ENCODE measurements at regions not wholly inside any gene's neighbourhood (a gene's known extent, or its start where the extent isn't known, plus 50 kb on each side); places are given as distances from the start of the nearest gene placed in this dataset.

GRCh38 chr3:22236490-22237270 is 485.7 kb upstream of the ZNF385D start:
- DNase-seq (ENCODE audit: low spot score in 2 of 2): no peak
- Mint-ChIP-seq H3K36me3 (no peaks in the 10 kb centered on the region), H3K4me1 (no peaks in the 10 kb centered on the region), H3K27ac (no peak overlapping the region), H3K4me3 (no peak overlapping the region), H3K9me3 (peaks cover 23% of the 10 kb centered on the region)
- ATAC-seq: no peak

GRCh38 chr3:22239011-22239410 is 488.0 kb upstream of the ZNF385D start:
- Mint-ChIP-seq H3K9me3 (peaks cover 11% of the 10 kb centered on the region), H3K27ac (no peak overlapping the region)
- ATAC-seq: no peak

GRCh38 chr3:22241110-22241509 is 490.1 kb upstream of the ZNF385D start:
- H3K36me3 Mint-ChIP-seq: no peaks in the 10 kb centered on the region
- H3K4me1 Mint-ChIP-seq: no peaks in the 10 kb centered on the region
- no peak for ATAC-seq
- no peak overlapping the region for H3K27ac Mint-ChIP-seq
- H3K4me3 Mint-ChIP-seq: no peak overlapping the region
- peaks cover 7% of the 10 kb centered on the region for H3K9me3 Mint-ChIP-seq
- DNase-seq (ENCODE audit: low spot score in 2 of 2): no peak

More at GRCh38 chr3:22239011-22239410, 488.0 kb upstream of the ZNF385D start:
- Mint-ChIP-seq H3K36me3 (no peaks in the 10 kb centered on the region), H3K4me3 (no peak overlapping the region), H3K4me1 (no peaks in the 10 kb centered on the region)
- no peak for DNase-seq (ENCODE audit: low spot score in 2 of 2)

GRCh38 chr3:22244761-22245521 is 493.9 kb upstream of the ZNF385D start:
- DNase-seq (ENCODE audit: low spot score in 2 of 2) (no peak), ATAC-seq (no peak)
- Mint-ChIP-seq H3K36me3 (no peaks in the 10 kb centered on the region), H3K4me1 (no peaks in the 10 kb centered on the region), H3K9me3 (peaks cover 15% of the 10 kb centered on the region), H3K4me3 (no peak overlapping the region), H3K27ac (no peak overlapping the region)

- no peak overlapping the region for H3K27ac Mint-ChIP-seq
- no peak for DNase-seq (ENCODE audit: low spot score in 2 of 2)
- ATAC-seq: no peak
- no peak overlapping the region for H3K4me3 Mint-ChIP-seq
- H3K36me3 Mint-ChIP-seq: no peaks in the 10 kb centered on the region
- no peaks in the 10 kb centered on the region for H3K4me1 Mint-ChIP-seq
- peaks cover 8% of the 10 kb centered on the region for H3K9me3 Mint-ChIP-seq
These were observed 495.0 kb upstream of the ZNF385D start for GRCh38 chr3:22245811-22246583.

- DNase-seq (ENCODE audit: low spot score in 2 of 2): no peak
- no peak for ATAC-seq
- Mint-ChIP-seq H3K27ac (no peak overlapping the region), H3K4me3 (no peak overlapping the region), H3K9me3 (peaks cover 20% of the 10 kb centered on the region), H3K36me3 (no peaks in the 10 kb centered on the region), H3K4me1 (no peaks in the 10 kb centered on the region)
These were observed 498.6 kb upstream of the ZNF385D start for GRCh38 chr3:22249658-22250057.

- Mint-ChIP-seq H3K4me3 (no peak overlapping the region), H3K4me1 (no peaks in the 10 kb centered on the region), H3K36me3 (no peaks in the 10 kb centered on the region), H3K9me3 (peaks cover 12% of the 10 kb centered on the region), H3K27ac (no peak overlapping the region)
- ATAC-seq (no peak), DNase-seq (ENCODE audit: low spot score in 2 of 2) (no peak)
These were observed 506.2 kb upstream of the ZNF385D start for GRCh38 chr3:22257252-22257651.

GRCh38 chr3:22262386-22262785 is 511.4 kb upstream of the ZNF385D start:
- Mint-ChIP-seq H3K27ac (no peak overlapping the region), H3K4me3 (no peak overlapping the region), H3K4me1 (no peaks in the 10 kb centered on the region), H3K36me3 (no peaks in the 10 kb centered on the region), H3K9me3 (peaks cover 20% of the 10 kb centered on the region)
- no peak for ATAC-seq
- no peak for DNase-seq (ENCODE audit: low spot score in 2 of 2)

GRCh38 chr3:22263042-22263441 is 512.0 kb upstream of the ZNF385D start:
- DNase-seq (ENCODE audit: low spot score in 2 of 2) (no peak), ATAC-seq (no peak)
- H3K4me1 Mint-ChIP-seq: no peaks in the 10 kb centered on the region
- H3K36me3 Mint-ChIP-seq: no peaks in the 10 kb centered on the region
- no peak overlapping the region for H3K4me3 Mint-ChIP-seq
- no peak overlapping the region for H3K27ac Mint-ChIP-seq
- peaks cover 19% of the 10 kb centered on the region for H3K9me3 Mint-ChIP-seq

- Mint-ChIP-seq H3K4me1 (no peaks in the 10 kb centered on the region), H3K27ac (no peak overlapping the region), H3K36me3 (no peaks in the 10 kb centered on the region), H3K9me3 (peaks cover 19% of the 10 kb centered on the region), H3K4me3 (no peak overlapping the region)
- ATAC-seq (no peak), DNase-seq (ENCODE audit: low spot score in 2 of 2) (no peak)
These were observed 514.4 kb upstream of the ZNF385D start for GRCh38 chr3:22265403-22265802.

GRCh38 chr3:22269831-22270230 is 518.8 kb upstream of the ZNF385D start:
- H3K4me1 Mint-ChIP-seq: no peaks in the 10 kb centered on the region
- ATAC-seq (no peak), DNase-seq (ENCODE audit: low spot score in 2 of 2) (no peak)
- H3K27ac Mint-ChIP-seq: no peak overlapping the region
- no peaks in the 10 kb centered on the region for H3K36me3 Mint-ChIP-seq
- H3K9me3 Mint-ChIP-seq: peaks cover 18% of the 10 kb centered on the region
- H3K4me3 Mint-ChIP-seq: no peak overlapping the region

GRCh38 chr3:22276351-22276750 is 525.3 kb upstream of the ZNF385D start:
- H3K27ac Mint-ChIP-seq: no peak overlapping the region
- H3K4me1 Mint-ChIP-seq: no peaks in the 10 kb centered on the region
- ATAC-seq (no peak), DNase-seq (ENCODE audit: low spot score in 2 of 2) (no peak)
- H3K4me3 Mint-ChIP-seq: no peak overlapping the region
- peaks cover 19% of the 10 kb centered on the region for H3K9me3 Mint-ChIP-seq
- no peaks in the 10 kb centered on the region for H3K36me3 Mint-ChIP-seq

- Mint-ChIP-seq H3K36me3 (no peaks in the 10 kb centered on the region), H3K27ac (no peak overlapping the region), H3K4me1 (no peaks in the 10 kb centered on the region), H3K4me3 (no peak overlapping the region), H3K9me3 (peaks cover 30% of the 10 kb centered on the region)
- DNase-seq (ENCODE audit: low spot score in 2 of 2) (no peak), ATAC-seq (no peak)
These were observed 533.5 kb upstream of the ZNF385D start for GRCh38 chr3:22284559-22284958.

GRCh38 chr3:22288756-22289155 is 537.7 kb upstream of the ZNF385D start:
- DNase-seq (ENCODE audit: low spot score in 2 of 2): no peak
- no peak overlapping the region for H3K27ac Mint-ChIP-seq
- no peak for ATAC-seq
- peaks cover 23% of the 10 kb centered on the region for H3K9me3 Mint-ChIP-seq
- no peaks in the 10 kb centered on the region for H3K4me1 Mint-ChIP-seq
- H3K36me3 Mint-ChIP-seq: no peaks in the 10 kb centered on the region
- H3K4me3 Mint-ChIP-seq: no peak overlapping the region

- no peak for ATAC-seq
- peaks cover 15% of the 10 kb centered on the region for H3K9me3 Mint-ChIP-seq
- H3K27ac Mint-ChIP-seq: no peak overlapping the region
These were observed 541.7 kb upstream of the ZNF385D start for GRCh38 chr3:22292681-22293080.

More at GRCh38 chr3:22292681-22293080, 541.7 kb upstream of the ZNF385D start:
- H3K4me1 Mint-ChIP-seq: no peaks in the 10 kb centered on the region
- no peaks in the 10 kb centered on the region for H3K36me3 Mint-ChIP-seq
- no peak for DNase-seq (ENCODE audit: low spot score in 2 of 2)
- H3K4me3 Mint-ChIP-seq: no peak overlapping the region
